Smooth muscle cell (in vitro differentiated cells): ENCODE measurements at regions not wholly inside any gene's neighbourhood (a gene's known extent, or its start where the extent isn't known, plus 50 kb on each side); places are given as distances from the start of the nearest gene placed in this dataset.
A peak's percentile ranks its signal among the peaks of the same experiment; 100 is the strongest.

ENCODE experiments used
- DNase-seq: peaks from one replicate; lab custom pipeline; 2025; ENCODE audit not compliant: unreplicated experiment; lab: John Stamatoyannopoulos, UW
- H2AFZ ChIP-seq: fragments of 200-600 bp; sonication (generic); 2 replicates; pipeline ENCODE4 v1.6.0; 2016; ENCODE audit warnings: antibody characterized with exemption, low read depth, mild to moderate bottlenecking
- H3F3A ChIP-seq: fragments of 200-600 bp; sonication (generic); 2 replicates; pipeline ENCODE4 v1.6.0; 2017; ENCODE audit warnings: antibody characterized with exemption, low read depth
- H3K27ac ChIP-seq: fragments of 200-600 bp; sonication (generic); 2 replicates; pipeline ENCODE4 v1.5.1; 2016; ENCODE audit warnings: low read depth, mild to moderate bottlenecking
- H3K27me3 ChIP-seq: fragments of 200-600 bp; sonication (generic); 2 replicates; pipeline ENCODE4 v1.6.1; 2016; ENCODE audit warnings: low read depth, mild to moderate bottlenecking
- H3K36me3 ChIP-seq: fragments of 200-600 bp; sonication (generic); 2 replicates; pipeline ENCODE4 v1.5.1; 2016; ENCODE audit warnings: low read depth
- H3K4me1 ChIP-seq: fragments of 200-600 bp; sonication (generic); 2 replicates; pipeline ENCODE4 v1.5.1; 2016; ENCODE audit warnings: low read depth
- H3K4me2 ChIP-seq: fragments of 200-600 bp; sonication (generic); 2 replicates; pipeline ENCODE4 v1.6.0; 2016; ENCODE audit warnings: mild to moderate bottlenecking
- H3K4me3 ChIP-seq: fragments of 200-600 bp; sonication (generic); 2 replicates; pipeline ENCODE4 v1.5.1; 2016; ENCODE audit warnings: mild to moderate bottlenecking
- H3K79me2 ChIP-seq: fragments of 200-600 bp; sonication (generic); 2 replicates; pipeline ENCODE4 v1.6.0; 2016; ENCODE audit warnings: low read depth, mild to moderate bottlenecking
- H3K9ac ChIP-seq: fragments of 200-600 bp; sonication (generic); 2 replicates; pipeline ENCODE4 v1.6.0; 2016; ENCODE audit warnings: low read depth
- H3K9me3 ChIP-seq: fragments of 200-600 bp; sonication (generic); replicated peaks from 2 replicates; pipeline ENCODE4 v1.5.1; 2016; ENCODE audit warnings: low read depth
- H4K20me1 ChIP-seq: fragments of 200-600 bp; sonication (generic); 2 replicates; pipeline ENCODE4 v1.6.0; 2016; ENCODE audit warnings: low read depth
- CTCF ChIP-seq: fragments of 200-600 bp; sonication (generic); IDR thresholded peaks from 2 replicates; pipeline ENCODE4 v1.5.1; 2017; ENCODE audit warnings: borderline replicate concordance, mild to moderate bottlenecking, antibody characterized with exemption; ENCODE audit not compliant: insufficient read depth, poor library complexity, severe bottlenecking
- WGBS: methylation state at CpG from one replicate; pipeline ENCODE4 v1.1.7; 2016; ENCODE audit warnings: low lambda C conversion rate; 5-methylcytosine and 5-hydroxymethylcytosine counted together

GRCh38 chr1:234852659-234853058 is 242.7 kb upstream of the IRF2BP2 start:
- no peak overlapping the region for H3K4me2 ChIP-seq
- H3K4me3 ChIP-seq: no peak overlapping the region
- H3K27me3 ChIP-seq: no peaks in the 10 kb centered on the region
- 89% methylated on average over 3 of the region's 3 CpGs for WGBS
- no peak for TF ChIP-seq CTCF
- no peaks in the 10 kb centered on the region for H3K79me2 ChIP-seq
- H3F3A ChIP-seq: no peaks in the 10 kb centered on the region
- no peaks in the 10 kb centered on the region for H3K9me3 ChIP-seq
- no peak for DNase-seq
- H2AFZ ChIP-seq: no peak overlapping the region
- no peaks in the 10 kb centered on the region for H3K4me1 ChIP-seq
- H3K36me3 ChIP-seq: no peaks in the 10 kb centered on the region
- no peak overlapping the region for H3K9ac ChIP-seq
- no peak overlapping the region for H3K27ac ChIP-seq
- H4K20me1 ChIP-seq: no peaks in the 10 kb centered on the region

GRCh38 chr1:234851450-234852438 is 241.8 kb upstream of the IRF2BP2 start:
- Histone ChIP-seq H3K36me3 (no peaks in the 10 kb centered on the region), H3K27me3 (no peaks in the 10 kb centered on the region), H3K4me1 (no peaks in the 10 kb centered on the region), H3K27ac (no peak overlapping the region), H3K4me2 (peak overlapping the region; percentile 30), H3K9ac (no peak overlapping the region), H3F3A (no peaks in the 10 kb centered on the region), H3K4me3 (no peak overlapping the region), H4K20me1 (no peaks in the 10 kb centered on the region), H3K79me2 (no peaks in the 10 kb centered on the region), H3K9me3 (no peaks in the 10 kb centered on the region), H2AFZ (no peak overlapping the region)
- TF ChIP-seq CTCF: no peak
- no peak for DNase-seq
- WGBS: 64% methylated on average over 9 of the region's 9 CpGs

GRCh38 chr1:234849832-234850231 is 239.9 kb upstream of the IRF2BP2 start:
- Histone ChIP-seq H3K27ac (peak overlapping the region; percentile 67), H3K4me1 (no peaks in the 10 kb centered on the region), H3K36me3 (no peaks in the 10 kb centered on the region), H3F3A (no peaks in the 10 kb centered on the region), H3K4me3 (no peak overlapping the region), H2AFZ (no peak overlapping the region), H3K9me3 (no peaks in the 10 kb centered on the region), H3K27me3 (no peaks in the 10 kb centered on the region), H3K4me2 (no peak overlapping the region), H3K79me2 (no peaks in the 10 kb centered on the region), H4K20me1 (no peaks in the 10 kb centered on the region), H3K9ac (peak overlapping the region; percentile 36)
- DNase-seq: no peak
- 95% methylated on average over 8 of the region's 8 CpGs for WGBS
- TF ChIP-seq CTCF: no peak
